HepG2 (cell line): ENCODE measurements at regions not wholly inside any gene's neighbourhood (a gene's known extent, or its start where the extent isn't known, plus 50 kb on each side); places are given as distances from the start of the nearest gene placed in this dataset.

ENCODE experiments used
- ARID5B ChIP-seq: IDR thresholded peaks from 2 replicates; pipeline ENCODE4 v1.4.0; 2020; ENCODE audit warnings: mild to moderate bottlenecking, missing genetic modification reagents
- E2F5 ChIP-seq: sonication (generic); formaldehyde crosslinking; conservative IDR thresholded peaks from 2 replicates; pipeline ENCODE4 v1.4.0; 2020; ENCODE audit warnings: missing genetic modification reagents
- FOXA3 ChIP-seq: IDR thresholded peaks from 2 replicates; pipeline ENCODE4 v1.6.1; 2016; ENCODE audit warnings: missing genetic modification reagents, missing compliant biosample characterization
- GMEB2 ChIP-seq: IDR thresholded peaks from 2 replicates; pipeline ENCODE4 v1.6.1; 2016; ENCODE audit warnings: missing biosample characterization, missing genetic modification reagents, low read depth
- NR0B2 ChIP-seq: sonication (generic); formaldehyde crosslinking; IDR thresholded peaks from 2 replicates; pipeline ENCODE4 v1.4.0; 2020; ENCODE audit warnings: mild to moderate bottlenecking, missing genetic modification reagents
- ZBTB49 ChIP-seq: sonication (generic); formaldehyde crosslinking; IDR thresholded peaks from 2 replicates; pipeline ENCODE4 v1.4.0; 2020; ENCODE audit warnings: missing genetic modification reagents, borderline replicate concordance
- ZFP41 ChIP-seq: sonication (generic); formaldehyde crosslinking; IDR thresholded peaks from 2 replicates; pipeline ENCODE4 v1.4.0; 2020; ENCODE audit warnings: mild to moderate bottlenecking, missing genetic modification reagents, borderline replicate concordance
- ZMYM3 ChIP-seq: sonication (generic); formaldehyde crosslinking; IDR thresholded peaks from 2 replicates; pipeline ENCODE4 v1.5.1; 2020; ENCODE audit warnings: mild to moderate bottlenecking, missing genetic modification reagents

- TF ChIP-seq ARID5B (CRISPR knock-in tag) (no peak), E2F5 (CRISPR knock-in tag) (no peak), FOXA3 (CRISPR knock-in tag) (no peak), GMEB2 (CRISPR knock-in tag) (no peak), ZBTB49 (CRISPR knock-in tag) (no peak), ZMYM3 (CRISPR knock-in tag) (no peak), NR0B2 (CRISPR knock-in tag) (no peak), ZFP41 (CRISPR knock-in tag) (no peak)
Measured at GRCh38 chr14:85420278-85420677, 109.7 kb upstream of the FLRT2 start (continued).
